Activated CD8-positive, alpha-beta T cell treated with anti-CD3 and anti-CD28 coated beads for 36 hours (primary cell): ENCODE measurements at regions not wholly inside any gene's neighbourhood (a gene's known extent, or its start where the extent isn't known, plus 50 kb on each side); places are given as distances from the start of the nearest gene placed in this dataset.

Experiments used
- ATAC-seq: fragments of 200-7000 bp; cut with Tn5 transposase; one replicate; pipeline ENCODE4 v1.10.0; 2021; ENCODE audit warnings: mild to moderate bottlenecking, moderate library complexity
- CTCF ChIA-PET: fragments of 350-600 bp; sonication (Branson Sonifier 250); formaldehyde crosslinking; loops from one replicate; lab custom pipeline; 2021; ENCODE audit warnings: antibody characterized with exemption; lab: Charles Lee
- POLR2A ChIA-PET: fragments of 350-600 bp; sonication (Branson Sonifier 250); formaldehyde crosslinking; loops from one replicate; lab custom pipeline; 2021; ENCODE audit warnings: antibody characterized with exemption; lab: Charles Lee
- DNase-seq: peaks from one replicate; pipeline ENCODE4 v3.0.0-alpha.2; 2020
- H3K27ac Mint-ChIP-seq: one replicate; pipeline ENCODE4 v1.8.0; 2021; ENCODE audit warnings: mild to moderate bottlenecking, mixed read lengths
- H3K27me3 Mint-ChIP-seq: one replicate; pipeline ENCODE4 v1.8.0; 2021; ENCODE audit warnings: mixed read lengths
- H3K36me3 Mint-ChIP-seq: one replicate; pipeline ENCODE4 v1.8.0; 2021; ENCODE audit warnings: low read depth, mixed read lengths
- H3K4me1 Mint-ChIP-seq: one replicate; pipeline ENCODE4 v1.8.0; 2021; ENCODE audit warnings: low read depth, mixed read lengths
- H3K4me3 Mint-ChIP-seq: one replicate; pipeline ENCODE4 v1.8.0; 2021; ENCODE audit warnings: mild to moderate bottlenecking, moderate library complexity, mixed read lengths
- H3K9me3 Mint-ChIP-seq: one replicate; pipeline ENCODE4 v1.8.0; 2021; ENCODE audit warnings: mixed read lengths
- CTCF ChIP-seq: fragments of 200-600 bp; IDR thresholded peaks from one replicate; pipeline ENCODE4 v1.8.0; 2022; ENCODE audit warnings: antibody characterized with exemption, mild to moderate bottlenecking
- intact Hi-C: fragments of 100-400 bp; cut with micrococcal nuclease; formaldehyde crosslinking; loops from one replicate; pipeline ENCODE4 v1.10.0; 2022

- no peak overlapping the region for H3K27ac Mint-ChIP-seq
- H3K9me3 Mint-ChIP-seq = no peaks in the 10 kb centered on the region
- TF ChIP-seq CTCF = no peak
- no peaks in the 10 kb centered on the region for H3K36me3 Mint-ChIP-seq
- no peak for ATAC-seq
- ChIA-PET POLR2A (no interaction called here), CTCF (interaction anchor here (0.9 to 1.3 kb wide), 3 partner anchors 10 to 15 kb away, joined by 3 to 4 read pairs (median 3); no protein-coding TSS in a partner anchor)
- peaks cover 10% of the 10 kb centered on the region for H3K27me3 Mint-ChIP-seq
- H3K4me3 Mint-ChIP-seq = no peak overlapping the region
- DNase-seq = no peak
- intact Hi-C loops = no loop called here
- H3K4me1 Mint-ChIP-seq = no peaks in the 10 kb centered on the region
Observed at GRCh38 chr5:133883916-133884315, 84.5 kb downstream of the C5orf15 start.

GRCh38 chr5:133882846-133883245 lies 85.6 kb downstream of the C5orf15 start:
- ChIA-PET CTCF (interaction anchor here (1.0 kb wide), 1 partner anchor 14 kb away, joined by 4 read pairs; no protein-coding TSS in a partner anchor), POLR2A (interaction anchor here (1.0 kb wide), 1 partner anchor 9 kb away, joined by 3 read pairs; no protein-coding TSS in a partner anchor)
- H3K27ac Mint-ChIP-seq = no peak overlapping the region
- no peak for ATAC-seq
- intact Hi-C loops = no loop called here
- H3K27me3 Mint-ChIP-seq = peaks cover 10% of the 10 kb centered on the region
- H3K4me1 Mint-ChIP-seq = no peaks in the 10 kb centered on the region
- H3K9me3 Mint-ChIP-seq = no peaks in the 10 kb centered on the region
- no peak for DNase-seq
- no peak for TF ChIP-seq CTCF
- no peak overlapping the region for H3K4me3 Mint-ChIP-seq
- no peaks in the 10 kb centered on the region for H3K36me3 Mint-ChIP-seq

GRCh38 chr5:133882389-133882695 lies 86.1 kb downstream of the C5orf15 start:
- H3K9me3 Mint-ChIP-seq = no peaks in the 10 kb centered on the region

GRCh38 chr5:133881576-133882388 lies 86.6 kb downstream of the C5orf15 start:
- intact Hi-C loops = no loop called here
- ChIA-PET CTCF (interaction anchor here (0.8 to 3.5 kb wide), 2 partner anchors 11 to 12 kb away, joined by 3 to 25 read pairs; no protein-coding TSS in a partner anchor), POLR2A (interaction anchor here (0.5 to 1.0 kb wide), 2 partner anchors 10 to 272 kb away, joined by 3 read pairs; no protein-coding TSS in a partner anchor)
- no peak overlapping the region for H3K4me3 Mint-ChIP-seq
- no peaks in the 10 kb centered on the region for H3K36me3 Mint-ChIP-seq
- H3K27ac Mint-ChIP-seq = no peak overlapping the region
- H3K9me3 Mint-ChIP-seq = no peaks in the 10 kb centered on the region
- H3K4me1 Mint-ChIP-seq = no peaks in the 10 kb centered on the region
- TF ChIP-seq CTCF = no peak
- ATAC-seq (no peak), DNase-seq (no peak)
- H3K27me3 Mint-ChIP-seq = peaks cover 10% of the 10 kb centered on the region

More at GRCh38 chr5:133882389-133882695, 86.1 kb downstream of the C5orf15 start:
- H3K27ac Mint-ChIP-seq = no peak overlapping the region
- H3K27me3 Mint-ChIP-seq = peaks cover 10% of the 10 kb centered on the region
- POLR2A ChIA-PET = interaction anchor here (0.5 to 1.0 kb wide), 2 partner anchors 9 to 271 kb away, joined by 3 read pairs; no protein-coding TSS in a partner anchor
- CTCF ChIA-PET = interaction anchor here (0.8 to 3.5 kb wide), 2 partner anchors 11 to 12 kb away, joined by 3 to 25 read pairs; no protein-coding TSS in a partner anchor
- TF ChIP-seq CTCF = no peak
- DNase-seq (no peak), ATAC-seq (no peak)
- no peaks in the 10 kb centered on the region for H3K4me1 Mint-ChIP-seq
- intact Hi-C loops = no loop called here
- H3K4me3 Mint-ChIP-seq = no peak overlapping the region
- no peaks in the 10 kb centered on the region for H3K36me3 Mint-ChIP-seq

GRCh38 chr5:133878236-133878555 lies 90.2 kb downstream of the C5orf15 start:
- intact Hi-C loops = no loop called here
- Mint-ChIP-seq H3K36me3 (peaks cover 4% of the 10 kb centered on the region), H3K4me3 (no peak overlapping the region), H3K4me1 (peaks cover 23% of the 10 kb centered on the region), H3K9me3 (peaks cover 10% of the 10 kb centered on the region), H3K27ac (no peak overlapping the region), H3K27me3 (peaks cover 10% of the 10 kb centered on the region)
- CTCF ChIA-PET = interaction anchor here (2.0 kb wide), 1 partner anchor 10 kb away, joined by 19 read pairs; no protein-coding TSS in a partner anchor
- TF ChIP-seq CTCF = no peak
- ATAC-seq (no peak), DNase-seq (no peak)
- POLR2A ChIA-PET = interaction anchor here (2.1 kb wide), 1 partner anchor 9 kb away, joined by 6 read pairs; no protein-coding TSS in a partner anchor
